Left ventricle myocardium inferior (tissue), 1 donor: ENCODE measurements at regions not wholly inside any gene's neighbourhood (a gene's known extent, or its start where the extent isn't known, plus 50 kb on each side); places are given as distances from the start of the nearest gene placed in this dataset.

Source experiments
- DNase-seq: peaks from one replicate; pipeline ENCODE4 v3.0.0-alpha.2; 2020
- H3K27ac ChIP-seq: fragments of 200-600 bp; replicated peaks from 2 replicates; pipeline ENCODE4 v1.8.0; 2021
- H3K27me3 ChIP-seq: fragments of 200-600 bp; 2 replicates; pipeline ENCODE4 v1.8.0; 2021; ENCODE audit warnings: low read depth
- H3K36me3 ChIP-seq: fragments of 200-600 bp; 2 replicates; pipeline ENCODE4 v1.8.0; 2021
- H3K4me1 ChIP-seq: fragments of 200-600 bp; 2 replicates; pipeline ENCODE4 v1.8.0; 2021
- H3K4me3 ChIP-seq: fragments of 200-600 bp; 2 replicates; pipeline ENCODE4 v1.8.0; 2021; ENCODE audit warnings: mild to moderate bottlenecking, moderate library complexity
- H3K9me3 ChIP-seq: fragments of 200-600 bp; replicated peaks from 2 replicates; pipeline ENCODE4 v1.8.0; 2021
- CTCF ChIP-seq: fragments of 200-600 bp; IDR thresholded peaks from 2 replicates; pipeline ENCODE4 v1.8.0; 2021; ENCODE audit warnings: antibody characterized with exemption, mild to moderate bottlenecking, borderline replicate concordance
- intact Hi-C: fragments of 100-400 bp; cut with micrococcal nuclease; formaldehyde crosslinking; loops from one replicate; pipeline ENCODE4 v1.11.0; 2022
- donor health status: DM: no; HTN: yes; CAD: no; lungs with severe emphysema.

- Histone ChIP-seq H3K4me3 (no peak overlapping the region), H3K4me1 (no peaks in the 10 kb centered on the region), H3K27ac (no peak overlapping the region), H3K36me3 (no peaks in the 10 kb centered on the region), H3K27me3 (peaks cover 24% of the 10 kb centered on the region), H3K9me3 (peaks cover 7% of the 10 kb centered on the region)
- TF ChIP-seq CTCF = no peak
- intact Hi-C loops = no loop called here
- no peak for DNase-seq
Measured at GRCh38 chr17:56658648-56659047, 65.1 kb downstream of the NOG start.

GRCh38 chr17:56659622-56660021 lies 66.1 kb downstream of the NOG start:
- no peak for DNase-seq
- Histone ChIP-seq H3K27me3 (peaks cover 22% of the 10 kb centered on the region), H3K36me3 (no peaks in the 10 kb centered on the region), H3K4me1 (no peaks in the 10 kb centered on the region), H3K27ac (no peak overlapping the region), H3K4me3 (no peak overlapping the region), H3K9me3 (peaks cover 7% of the 10 kb centered on the region)
- intact Hi-C loops = no loop called here
- TF ChIP-seq CTCF = no peak

DNA sequence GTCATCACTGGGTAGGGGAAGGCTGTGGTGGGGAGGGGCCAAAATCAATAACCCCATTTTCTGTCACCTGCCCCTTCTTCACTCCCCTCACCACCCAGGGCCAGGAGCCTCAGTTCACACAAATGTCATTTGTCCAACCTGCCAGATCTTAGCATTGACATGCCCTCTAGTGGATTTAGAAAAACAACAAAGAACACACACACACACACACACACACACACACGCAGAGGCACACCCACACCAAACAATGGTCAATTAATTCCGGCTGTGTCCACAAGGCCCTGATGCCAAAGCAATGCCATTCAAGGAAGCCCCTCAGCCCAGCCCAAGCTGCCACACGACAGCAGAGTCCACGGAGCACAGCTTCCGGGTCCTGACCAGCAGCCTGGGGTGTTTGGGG lies 68.4 kb downstream of the NOG start:
- no peak for DNase-seq
- H3K27me3 ChIP-seq = peaks cover 38% of the 10 kb centered on the region
- no peaks in the 10 kb centered on the region for H3K36me3 ChIP-seq
- H3K9me3 ChIP-seq = no peaks in the 10 kb centered on the region
- no peak overlapping the region for H3K4me3 ChIP-seq
- no peaks in the 10 kb centered on the region for H3K4me1 ChIP-seq
- no peak for TF ChIP-seq CTCF
- H3K27ac ChIP-seq = no peak overlapping the region
- intact Hi-C loops = no loop called here

GRCh38 chr17:56665864-56666263 lies 72.4 kb downstream of the NOG start:
- no peaks in the 10 kb centered on the region for H3K9me3 ChIP-seq
- H3K36me3 ChIP-seq = no peaks in the 10 kb centered on the region
- no peak overlapping the region for H3K27ac ChIP-seq
- H3K4me1 ChIP-seq = no peaks in the 10 kb centered on the region
- no peak for TF ChIP-seq CTCF
- H3K4me3 ChIP-seq = no peak overlapping the region
- DNase-seq = no peak
- H3K27me3 ChIP-seq = peaks cover 64% of the 10 kb centered on the region
- intact Hi-C loops = no loop called here

DNA sequence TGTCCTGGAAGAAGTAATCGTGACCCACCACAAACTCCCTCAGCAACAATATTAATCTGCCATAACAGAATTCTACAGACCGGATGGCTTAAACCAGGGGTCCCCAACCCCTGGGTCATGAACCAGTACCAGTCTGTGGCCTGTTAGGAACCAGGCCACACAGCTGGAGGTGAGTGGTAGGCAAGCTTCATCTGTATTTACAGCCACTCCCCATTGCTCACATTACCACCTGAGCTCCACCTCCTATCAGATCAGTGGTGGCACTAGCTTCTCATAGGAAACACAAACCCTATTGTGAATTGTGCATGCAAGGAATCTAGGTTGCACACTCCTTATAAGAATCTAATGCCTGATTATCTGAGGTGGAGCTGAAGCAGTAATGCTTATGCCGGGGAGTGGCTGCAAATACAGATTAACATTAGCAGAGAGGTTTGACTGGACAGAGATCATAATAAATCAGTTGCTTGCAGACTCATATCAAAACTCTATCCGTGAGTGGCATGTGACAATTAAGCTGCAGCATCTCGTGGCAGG lies 74.5 kb downstream of the NOG start:
- no peaks in the 10 kb centered on the region for H3K4me1 ChIP-seq
- no peaks in the 10 kb centered on the region for H3K36me3 ChIP-seq
- H3K27ac ChIP-seq = no peak overlapping the region
- intact Hi-C loops = no loop called here
- DNase-seq = no peak
- peaks cover 78% of the 10 kb centered on the region for H3K27me3 ChIP-seq
- no peak for TF ChIP-seq CTCF
- H3K4me3 ChIP-seq = no peak overlapping the region
- H3K9me3 ChIP-seq = no peaks in the 10 kb centered on the region

GRCh38 chr17:56672195-56672594 lies 78.7 kb downstream of the NOG start:
- H3K36me3 ChIP-seq = no peaks in the 10 kb centered on the region
- intact Hi-C loops = no loop called here
- no peak overlapping the region for H3K4me3 ChIP-seq
- no peaks in the 10 kb centered on the region for H3K4me1 ChIP-seq
- no peaks in the 10 kb centered on the region for H3K9me3 ChIP-seq
- no peak for DNase-seq
- H3K27ac ChIP-seq = no peak overlapping the region
- H3K27me3 ChIP-seq = peaks cover 83% of the 10 kb centered on the region
- no peak for TF ChIP-seq CTCF
